ENCODE measurements at regions not wholly inside any gene's neighbourhood (a gene's known extent, or its start where the extent isn't known, plus 50 kb on each side); places are given as distances from the start of the nearest gene placed in this dataset.

- TF ChIP-seq REST (IDR thresholded peaks at IDR 0.05; ENCODE audit: insufficient read depth in 1 of 2, low read depth in 2 of 2, low read length in 2 of 2), result no peak
- TF ChIP-seq FOXP2 (optimal IDR thresholded peaks at IDR 0.05; ENCODE audit: borderline replicate concordance, extremely low read depth, extremely low read length, insufficient read depth), result no peak
- TF ChIP-seq TAF1 (IDR thresholded peaks at IDR 0.05; ENCODE audit: borderline replicate concordance, insufficient read depth, low read length), result no peak
- no peak for TF ChIP-seq POLR2AphosphoS5 (IDR thresholded peaks at IDR 0.05; ENCODE audit: low read depth, low read length)
- no peak for TF ChIP-seq SIN3A (IDR thresholded peaks at IDR 0.05; ENCODE audit: borderline replicate concordance, insufficient read depth, low read length)
These were observed 119.1 kb upstream of the PELI1 start for GRCh38 chr2:64263315-64263714.

GRCh38 chr2:64267699-64268098, 123.5 kb upstream of the PELI1 start:
- TF ChIP-seq FOXP2 (optimal IDR thresholded peaks at IDR 0.05; ENCODE audit: borderline replicate concordance, extremely low read depth, extremely low read length, insufficient read depth) (no peak), SIN3A (IDR thresholded peaks at IDR 0.05; ENCODE audit: borderline replicate concordance, insufficient read depth, low read length) (no peak), TAF1 (IDR thresholded peaks at IDR 0.05; ENCODE audit: borderline replicate concordance, insufficient read depth, low read length) (no peak), POLR2AphosphoS5 (IDR thresholded peaks at IDR 0.05; ENCODE audit: low read depth, low read length) (no peak), REST (IDR thresholded peaks at IDR 0.05; ENCODE audit: insufficient read depth in 1 of 2, low read depth in 2 of 2, low read length in 2 of 2) (no peak)

GRCh38 chr2:64268330-64269048, 124.3 kb upstream of the PELI1 start:
- no peak for TF ChIP-seq REST (IDR thresholded peaks at IDR 0.05; ENCODE audit: insufficient read depth in 1 of 2, low read depth in 2 of 2, low read length in 2 of 2)
- TF ChIP-seq SIN3A (IDR thresholded peaks at IDR 0.05; ENCODE audit: borderline replicate concordance, insufficient read depth, low read length), result no peak
- no peak for TF ChIP-seq TAF1 (IDR thresholded peaks at IDR 0.05; ENCODE audit: borderline replicate concordance, insufficient read depth, low read length)
- no peak for TF ChIP-seq FOXP2 (optimal IDR thresholded peaks at IDR 0.05; ENCODE audit: borderline replicate concordance, extremely low read depth, extremely low read length, insufficient read depth)
- TF ChIP-seq POLR2AphosphoS5 (IDR thresholded peaks at IDR 0.05; ENCODE audit: low read depth, low read length), result no peak

- TF ChIP-seq POLR2AphosphoS5 (IDR thresholded peaks at IDR 0.05; ENCODE audit: low read depth, low read length) (no peak), SIN3A (IDR thresholded peaks at IDR 0.05; ENCODE audit: borderline replicate concordance, insufficient read depth, low read length) (no peak), REST (IDR thresholded peaks at IDR 0.05; ENCODE audit: insufficient read depth in 1 of 2, low read depth in 2 of 2, low read length in 2 of 2) (no peak), FOXP2 (optimal IDR thresholded peaks at IDR 0.05; ENCODE audit: borderline replicate concordance, extremely low read depth, extremely low read length, insufficient read depth) (no peak), TAF1 (IDR thresholded peaks at IDR 0.05; ENCODE audit: borderline replicate concordance, insufficient read depth, low read length) (no peak)
These were observed 129.5 kb upstream of the PELI1 start for GRCh38 chr2:64273524-64274398.

Data from PFSK-1 (cell line).